Neural progenitor cell (in vitro differentiated cells): ENCODE measurements at regions not wholly inside any gene's neighbourhood (a gene's known extent, or its start where the extent isn't known, plus 50 kb on each side); places are given as distances from the start of the nearest gene placed in this dataset.

Experiments
- CTCF ChIP-seq: fragments of 200-600 bp; sonication (generic); IDR thresholded peaks from 2 replicates; pipeline ENCODE4 v1.5.1; 2017; ENCODE audit warnings: antibody characterized with exemption, mild to moderate bottlenecking
- EZH2 ChIP-seq: fragments of 200-600 bp; sonication (generic); IDR thresholded peaks from 2 replicates; pipeline ENCODE4 v1.6.1; 2017; ENCODE audit warnings: antibody characterized with exemption, mild to moderate bottlenecking, moderate library complexity

DNA sequence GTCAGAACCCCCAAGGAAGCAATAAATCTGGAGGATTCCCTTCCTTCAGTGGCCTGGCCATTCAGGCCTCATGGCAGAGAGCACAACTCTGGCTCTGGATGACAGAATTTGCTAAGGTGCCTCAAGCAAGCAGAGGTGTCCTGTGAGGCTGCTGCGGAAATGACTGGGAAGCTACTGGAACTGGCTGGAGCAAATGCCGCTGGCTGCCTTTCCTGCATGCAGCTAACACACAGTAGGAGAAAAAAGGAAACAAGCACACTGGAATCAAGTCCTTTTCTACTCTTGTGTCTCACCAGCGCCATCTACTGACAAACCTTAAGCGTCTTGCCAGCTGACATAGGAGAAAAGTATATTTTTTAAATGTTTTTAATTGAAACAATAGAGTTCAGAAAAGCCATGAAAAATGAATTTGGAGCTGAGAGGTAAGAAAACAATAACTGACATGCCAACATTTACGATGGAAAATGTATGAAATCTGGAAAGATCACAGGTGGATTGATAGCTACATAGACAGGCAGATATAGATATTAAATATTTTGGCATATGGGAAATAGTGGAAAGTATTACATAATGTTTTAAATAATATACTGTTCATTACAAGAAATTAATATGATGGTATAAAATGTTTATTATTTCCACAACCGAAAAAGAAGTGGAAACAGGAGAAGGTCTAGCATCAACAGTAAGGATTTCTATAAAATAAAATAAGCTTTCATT is 951.6 kb downstream of the ANKRD7 start:
- TF ChIP-seq CTCF (peak; percentile 89), EZH2 (no peak)
